Nephron (organoid): ENCODE measurements at regions not wholly inside any gene's neighbourhood (a gene's known extent, or its start where the extent isn't known, plus 50 kb on each side); places are given as distances from the start of the nearest gene placed in this dataset.

Experiments
- H3K27ac Mint-ChIP-seq, 3 experiments: 2 replicates each; pipeline ENCODE4 v1.8.0; 2020; ENCODE audit warnings: mixed read lengths in 3 of 3, mild to moderate bottlenecking in 2 of 3, moderate library complexity in 1 of 3
- H3K27me3 Mint-ChIP-seq: 2 replicates; pipeline ENCODE4 v1.8.0; 2021; ENCODE audit warnings: low read depth, mild to moderate bottlenecking, moderate library complexity, mixed read lengths
- H3K36me3 Mint-ChIP-seq: 2 replicates; pipeline ENCODE4 v1.8.0; 2020; ENCODE audit warnings: low read depth, mixed read lengths
- H3K4me1 Mint-ChIP-seq: 2 replicates; pipeline ENCODE4 v1.8.0; 2020; ENCODE audit warnings: mixed read lengths
- H3K4me3 Mint-ChIP-seq, 3 experiments: 2 replicates each; pipeline ENCODE4 v1.8.0; 2020; ENCODE audit warnings: mild to moderate bottlenecking in 3 of 3, mixed read lengths in 3 of 3, moderate library complexity in 2 of 3
- H3K9me3 Mint-ChIP-seq: 2 replicates; pipeline ENCODE4 v1.8.0; 2020; ENCODE audit warnings: mixed read lengths
- TF ChIP-seq, protein P1 (sequence below), 3 experiments: fragments of 200-600 bp; sonication (generic); IDR thresholded peaks; one replicate each; pipeline ENCODE4 v1.5.0; 2021; ENCODE audit warnings: antibody characterized with exemption in 3 of 3; ENCODE audit not compliant: unreplicated experiment in 3 of 3

- no peaks in the 10 kb centered on the region for H3K9me3 Mint-ChIP-seq
- no peak overlapping the region for H3K27ac Mint-ChIP-seq
- H3K4me1 Mint-ChIP-seq: peaks cover 10% of the 10 kb centered on the region
- no peak overlapping the region for H3K4me3 Mint-ChIP-seq
- H3K36me3 Mint-ChIP-seq: no peaks in the 10 kb centered on the region
- TF ChIP-seq, protein P1, sequence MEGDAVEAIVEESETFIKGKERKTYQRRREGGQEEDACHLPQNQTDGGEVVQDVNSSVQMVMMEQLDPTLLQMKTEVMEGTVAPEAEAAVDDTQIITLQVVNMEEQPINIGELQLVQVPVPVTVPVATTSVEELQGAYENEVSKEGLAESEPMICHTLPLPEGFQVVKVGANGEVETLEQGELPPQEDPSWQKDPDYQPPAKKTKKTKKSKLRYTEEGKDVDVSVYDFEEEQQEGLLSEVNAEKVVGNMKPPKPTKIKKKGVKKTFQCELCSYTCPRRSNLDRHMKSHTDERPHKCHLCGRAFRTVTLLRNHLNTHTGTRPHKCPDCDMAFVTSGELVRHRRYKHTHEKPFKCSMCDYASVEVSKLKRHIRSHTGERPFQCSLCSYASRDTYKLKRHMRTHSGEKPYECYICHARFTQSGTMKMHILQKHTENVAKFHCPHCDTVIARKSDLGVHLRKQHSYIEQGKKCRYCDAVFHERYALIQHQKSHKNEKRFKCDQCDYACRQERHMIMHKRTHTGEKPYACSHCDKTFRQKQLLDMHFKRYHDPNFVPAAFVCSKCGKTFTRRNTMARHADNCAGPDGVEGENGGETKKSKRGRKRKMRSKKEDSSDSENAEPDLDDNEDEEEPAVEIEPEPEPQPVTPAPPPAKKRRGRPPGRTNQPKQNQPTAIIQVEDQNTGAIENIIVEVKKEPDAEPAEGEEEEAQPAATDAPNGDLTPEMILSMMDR (IDR thresholded peaks at IDR 0.05; ENCODE audit: unreplicated experiment in 3 of 3): no peak
- peaks cover 5% of the 10 kb centered on the region for H3K27me3 Mint-ChIP-seq
These were observed 236.0 kb downstream of the MED10 start for GRCh38 chr5:6142353-6142752.

DNA sequence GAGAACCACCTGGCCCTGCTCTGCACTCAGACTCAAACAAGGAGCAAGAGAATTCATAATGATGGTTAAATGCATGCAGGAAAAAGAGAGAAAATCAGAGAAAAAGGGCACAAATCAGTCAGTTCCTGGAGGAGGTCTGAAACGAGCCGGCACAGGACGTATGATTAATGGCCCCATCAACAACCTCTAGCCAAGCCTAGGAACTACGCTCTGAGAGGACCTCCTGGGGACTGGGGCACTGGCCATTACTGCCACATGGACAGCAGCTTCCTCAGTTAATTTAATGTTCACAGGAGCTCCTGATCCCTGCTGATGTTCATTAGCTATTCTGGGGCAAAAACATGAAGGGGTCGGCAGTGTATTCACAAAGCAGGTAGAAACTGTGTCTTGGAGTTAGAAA lies 238.1 kb downstream of the MED10 start:
- H3K36me3 Mint-ChIP-seq: no peaks in the 10 kb centered on the region
- no peak overlapping the region for H3K27ac Mint-ChIP-seq
- H3K9me3 Mint-ChIP-seq: no peaks in the 10 kb centered on the region
- TF ChIP-seq, protein P1 (IDR thresholded peaks at IDR 0.05; ENCODE audit: unreplicated experiment in 3 of 3): no peak
- H3K27me3 Mint-ChIP-seq: peaks cover 9% of the 10 kb centered on the region
- peaks cover 10% of the 10 kb centered on the region for H3K4me1 Mint-ChIP-seq
- H3K4me3 Mint-ChIP-seq: no peak overlapping the region

- TF ChIP-seq, protein P1 (IDR thresholded peaks at IDR 0.05; ENCODE audit: unreplicated experiment in 3 of 3): no peak
- Mint-ChIP-seq H3K4me3 (no peak overlapping the region), H3K4me1 (peaks cover 6% of the 10 kb centered on the region), H3K27ac (no peak overlapping the region), H3K9me3 (peaks cover 3% of the 10 kb centered on the region), H3K27me3 (peaks cover 9% of the 10 kb centered on the region), H3K36me3 (no peaks in the 10 kb centered on the region)
These were observed 242.4 kb downstream of the MED10 start for GRCh38 chr5:6135977-6136376.

GRCh38 chr5:6134281-6134680 lies 244.1 kb downstream of the MED10 start:
- Mint-ChIP-seq H3K27me3 (peaks cover 4% of the 10 kb centered on the region), H3K4me3 (no peak overlapping the region), H3K27ac (no peak overlapping the region), H3K9me3 (peaks cover 6% of the 10 kb centered on the region), H3K4me1 (no peaks in the 10 kb centered on the region), H3K36me3 (no peaks in the 10 kb centered on the region)
- TF ChIP-seq, protein P1 (IDR thresholded peaks at IDR 0.05; ENCODE audit: unreplicated experiment in 3 of 3): no peak

GRCh38 chr5:6125781-6126180 lies 252.6 kb downstream of the MED10 start:
- H3K4me1 Mint-ChIP-seq: no peaks in the 10 kb centered on the region

DNA sequence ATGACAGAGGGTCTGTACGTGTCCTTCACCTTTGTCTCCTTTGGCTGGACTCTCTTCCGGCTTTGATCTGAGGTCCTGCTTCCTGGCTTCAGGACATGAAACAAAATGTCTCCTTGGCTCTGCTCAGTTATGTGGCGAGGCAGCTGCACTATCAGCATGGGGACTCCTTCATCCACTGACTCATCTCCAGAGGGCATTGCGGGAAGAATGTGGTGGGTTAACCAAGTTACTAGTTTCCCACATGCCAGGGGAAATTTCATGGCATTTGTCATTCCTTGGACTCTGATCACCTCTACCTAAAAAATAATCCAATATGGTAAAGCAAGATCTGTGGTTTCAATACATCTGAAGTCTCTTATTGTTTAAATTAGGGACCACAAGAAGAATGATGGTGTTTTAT lies 259.7 kb downstream of the MED10 start:
- TF ChIP-seq, protein P1 (IDR thresholded peaks at IDR 0.05; ENCODE audit: unreplicated experiment in 3 of 3): no peak
- H3K9me3 Mint-ChIP-seq: peaks cover 8% of the 10 kb centered on the region
- H3K36me3 Mint-ChIP-seq: no peaks in the 10 kb centered on the region
- peaks cover 11% of the 10 kb centered on the region for H3K4me1 Mint-ChIP-seq
- peaks cover 3% of the 10 kb centered on the region for H3K27me3 Mint-ChIP-seq
- H3K4me3 Mint-ChIP-seq: no peak overlapping the region
- H3K27ac Mint-ChIP-seq: no peak overlapping the region

More at GRCh38 chr5:6125781-6126180, 252.6 kb downstream of the MED10 start:
- no peak overlapping the region for H3K4me3 Mint-ChIP-seq
- H3K27me3 Mint-ChIP-seq: peaks cover 3% of the 10 kb centered on the region
- peaks cover 43% of the 10 kb centered on the region for H3K9me3 Mint-ChIP-seq
- TF ChIP-seq, protein P1 (IDR thresholded peaks at IDR 0.05; ENCODE audit: unreplicated experiment in 3 of 3): no peak
- H3K27ac Mint-ChIP-seq: no peak overlapping the region
- H3K36me3 Mint-ChIP-seq: no peaks in the 10 kb centered on the region
